UCSD-AML1 (cell line): ENCODE measurements at regions not wholly inside any gene's neighbourhood (a gene's known extent, or its start where the extent isn't known, plus 50 kb on each side); places are given as distances from the start of the nearest gene placed in this dataset.
A peak's percentile ranks its signal among the peaks of the same experiment; 100 is the strongest.

Experiments
- DNase-seq: peaks from one replicate; lab custom pipeline; 2025; ENCODE audit not compliant: unreplicated experiment; lab: John Stamatoyannopoulos, UW

GRCh38 chr12:124431971-124432370 lies 135.4 kb downstream of the NCOR2 start:
- DNase-seq: no peak

- DNase-seq: no peak
Measured at GRCh38 chr12:124430491-124430890, 135.6 kb downstream of the RFLNA start.

- no peak for DNase-seq
Measured at GRCh38 chr12:124429535-124429934, 134.6 kb downstream of the RFLNA start.

- DNase-seq: peak; percentile 40
Measured at GRCh38 chr12:124428792-124429281, 133.9 kb downstream of the RFLNA start.

GRCh38 chr12:124428136-124428791 lies 133.4 kb downstream of the RFLNA start:
- DNase-seq: peak; percentile 40

- no peak for DNase-seq
Measured at GRCh38 chr12:124426594-124427555, 132.0 kb downstream of the RFLNA start.

GRCh38 chr12:124425667-124426066 lies 130.8 kb downstream of the RFLNA start:
- no peak for DNase-seq

GRCh38 chr12:124424516-124424905 lies 129.6 kb downstream of the RFLNA start:
- DNase-seq: no peak

GRCh38 chr12:124423761-124424515 lies 129.0 kb downstream of the RFLNA start:
- DNase-seq: no peak

- DNase-seq: no peak
Measured at GRCh38 chr12:124422570-124423523, 128.0 kb downstream of the RFLNA start.

GRCh38 chr12:124422142-124422569 lies 127.3 kb downstream of the RFLNA start:
- no peak for DNase-seq

- no peak for DNase-seq
Measured at GRCh38 chr12:124420996-124421674, 126.2 kb downstream of the RFLNA start.

- no peak for DNase-seq
Measured at GRCh38 chr12:124420041-124420995, 125.4 kb downstream of the RFLNA start.

- DNase-seq: no peak
Measured at GRCh38 chr12:124419292-124420040, 124.6 kb downstream of the RFLNA start.

GRCh38 chr12:124418791-124419190 lies 123.9 kb downstream of the RFLNA start:
- DNase-seq: no peak

- no peak for DNase-seq
Measured at GRCh38 chr12:124418156-124418555, 123.3 kb downstream of the RFLNA start.

GRCh38 chr12:124416516-124417395 lies 121.9 kb downstream of the RFLNA start:
- no peak for DNase-seq
